NB4 (cell line): ENCODE measurements at regions not wholly inside any gene's neighbourhood (a gene's known extent, or its start where the extent isn't known, plus 50 kb on each side); places are given as distances from the start of the nearest gene placed in this dataset.

Experiments used
- TF ChIP-seq, protein P1 (sequence below): IDR thresholded peaks from one replicate; pipeline ENCODE4 v1.5.1; 2012; ENCODE audit warnings: low read depth, low read length
- TF ChIP-seq, protein P2 (sequence below): IDR thresholded peaks from 2 replicates; pipeline ENCODE4 v1.6.1; 2011; ENCODE audit warnings: low read depth, low read length

- TF ChIP-seq, protein P1, sequence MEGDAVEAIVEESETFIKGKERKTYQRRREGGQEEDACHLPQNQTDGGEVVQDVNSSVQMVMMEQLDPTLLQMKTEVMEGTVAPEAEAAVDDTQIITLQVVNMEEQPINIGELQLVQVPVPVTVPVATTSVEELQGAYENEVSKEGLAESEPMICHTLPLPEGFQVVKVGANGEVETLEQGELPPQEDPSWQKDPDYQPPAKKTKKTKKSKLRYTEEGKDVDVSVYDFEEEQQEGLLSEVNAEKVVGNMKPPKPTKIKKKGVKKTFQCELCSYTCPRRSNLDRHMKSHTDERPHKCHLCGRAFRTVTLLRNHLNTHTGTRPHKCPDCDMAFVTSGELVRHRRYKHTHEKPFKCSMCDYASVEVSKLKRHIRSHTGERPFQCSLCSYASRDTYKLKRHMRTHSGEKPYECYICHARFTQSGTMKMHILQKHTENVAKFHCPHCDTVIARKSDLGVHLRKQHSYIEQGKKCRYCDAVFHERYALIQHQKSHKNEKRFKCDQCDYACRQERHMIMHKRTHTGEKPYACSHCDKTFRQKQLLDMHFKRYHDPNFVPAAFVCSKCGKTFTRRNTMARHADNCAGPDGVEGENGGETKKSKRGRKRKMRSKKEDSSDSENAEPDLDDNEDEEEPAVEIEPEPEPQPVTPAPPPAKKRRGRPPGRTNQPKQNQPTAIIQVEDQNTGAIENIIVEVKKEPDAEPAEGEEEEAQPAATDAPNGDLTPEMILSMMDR = no peak
- TF ChIP-seq, protein P2, sequence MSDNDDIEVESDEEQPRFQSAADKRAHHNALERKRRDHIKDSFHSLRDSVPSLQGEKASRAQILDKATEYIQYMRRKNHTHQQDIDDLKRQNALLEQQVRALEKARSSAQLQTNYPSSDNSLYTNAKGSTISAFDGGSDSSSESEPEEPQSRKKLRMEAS = no peak
Measured at GRCh38 chr10:10873915-10874314, 143.8 kb upstream of the CELF2 start.
